Activated naive CD4-positive, alpha-beta T cell treated with anti-CD3 and anti-CD28 coated beads, Interleukin-2, amount 50 U/mL, for 72 hours (primary cell): ENCODE measurements at regions not wholly inside any gene's neighbourhood (a gene's known extent, or its start where the extent isn't known, plus 50 kb on each side); places are given as distances from the start of the nearest gene placed in this dataset.
"Not testable (repeated sequence)": the region's sequence is repeated elsewhere in the genome, so short reads cannot be mapped to it uniquely, and the experiment has no call there.

ENCODE experiments used
- ATAC-seq, 2 donors: fragments of 150-1000 bp; cut with Tn5 transposase; 2 replicates each; pipeline ENCODE4 v1.10.0; 2021; ENCODE audit warnings: mild to moderate bottlenecking in 2 of 2, moderate library complexity in 2 of 2
- DNase-seq, 2 donors: peaks; one replicate each; pipeline ENCODE4 v3.0.0; 2021 to 2022; ENCODE audit warnings: low spot score in 2 of 2
- H3K27ac Mint-ChIP-seq, 2 donors: one replicate each; pipeline ENCODE4 v1.8.0; 2022; ENCODE audit warnings: mild to moderate bottlenecking in 2 of 2, mixed read lengths in 2 of 2
- H3K36me3 Mint-ChIP-seq, 2 donors: one replicate each; pipeline ENCODE4 v1.8.0; 2022; ENCODE audit warnings: mixed read lengths in 2 of 2
- H3K9me3 Mint-ChIP-seq, 2 donors: one replicate each; pipeline ENCODE4 v1.8.0; 2022; ENCODE audit warnings: mixed read lengths in 2 of 2

GRCh38 chr16:48025359-48025758 lies 130.4 kb downstream of the ABCC12 start:
- Mint-ChIP-seq H3K27ac (no peak overlapping the region), H3K9me3 (peaks cover 0 to 6% of the 10 kb centered on the region in 2 donors), H3K36me3 (peaks cover 6% of the 10 kb centered on the region in 2 donors)
- DNase-seq (no peak), ATAC-seq (no peak)

DNA sequence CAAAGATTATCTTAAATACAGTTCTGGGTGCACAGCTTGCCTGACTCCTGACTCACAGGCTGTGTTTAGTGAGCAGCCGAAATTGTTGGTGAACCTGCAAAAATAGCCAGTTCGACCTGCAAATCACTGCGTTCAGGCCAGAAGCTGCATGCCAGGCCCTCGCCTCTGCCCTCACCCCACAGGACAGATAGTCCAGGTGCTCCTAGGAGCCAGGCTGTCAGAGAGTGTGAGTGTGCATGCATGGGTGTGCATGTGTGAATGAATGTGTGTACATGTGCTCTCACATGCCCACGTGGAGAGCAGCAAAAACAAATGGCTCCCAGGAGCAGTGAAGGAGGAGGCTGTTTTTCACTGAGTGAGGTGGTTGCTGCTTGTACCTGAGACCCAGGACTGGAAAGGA lies 131.8 kb downstream of the ABCC12 start:
- no peak overlapping the region for H3K27ac Mint-ChIP-seq
- peaks cover 0 to 6% of the 10 kb centered on the region in 2 donors for H3K9me3 Mint-ChIP-seq
- ATAC-seq: no peak

GRCh38 chr16:48022496-48022895 lies 133.3 kb downstream of the ABCC12 start:
- H3K36me3 Mint-ChIP-seq: peaks cover 6% of the 10 kb centered on the region in 2 donors
- no peak overlapping the region for H3K27ac Mint-ChIP-seq
- ATAC-seq (no peak), DNase-seq (no peak)
- H3K9me3 Mint-ChIP-seq: peaks cover 0 to 6% of the 10 kb centered on the region in 2 donors

More for the DNA sequence above, 131.8 kb downstream of the ABCC12 start:
- H3K36me3 Mint-ChIP-seq: peaks cover 6% of the 10 kb centered on the region in 2 donors
- DNase-seq: no peak

- not testable (repeated sequence) for ATAC-seq, DNase-seq, H3K36me3 Mint-ChIP-seq, H3K9me3 Mint-ChIP-seq, H3K27ac Mint-ChIP-seq
Measured at GRCh38 chr16:48020617-48021016, 135.2 kb downstream of the ABCC12 start.

DNA sequence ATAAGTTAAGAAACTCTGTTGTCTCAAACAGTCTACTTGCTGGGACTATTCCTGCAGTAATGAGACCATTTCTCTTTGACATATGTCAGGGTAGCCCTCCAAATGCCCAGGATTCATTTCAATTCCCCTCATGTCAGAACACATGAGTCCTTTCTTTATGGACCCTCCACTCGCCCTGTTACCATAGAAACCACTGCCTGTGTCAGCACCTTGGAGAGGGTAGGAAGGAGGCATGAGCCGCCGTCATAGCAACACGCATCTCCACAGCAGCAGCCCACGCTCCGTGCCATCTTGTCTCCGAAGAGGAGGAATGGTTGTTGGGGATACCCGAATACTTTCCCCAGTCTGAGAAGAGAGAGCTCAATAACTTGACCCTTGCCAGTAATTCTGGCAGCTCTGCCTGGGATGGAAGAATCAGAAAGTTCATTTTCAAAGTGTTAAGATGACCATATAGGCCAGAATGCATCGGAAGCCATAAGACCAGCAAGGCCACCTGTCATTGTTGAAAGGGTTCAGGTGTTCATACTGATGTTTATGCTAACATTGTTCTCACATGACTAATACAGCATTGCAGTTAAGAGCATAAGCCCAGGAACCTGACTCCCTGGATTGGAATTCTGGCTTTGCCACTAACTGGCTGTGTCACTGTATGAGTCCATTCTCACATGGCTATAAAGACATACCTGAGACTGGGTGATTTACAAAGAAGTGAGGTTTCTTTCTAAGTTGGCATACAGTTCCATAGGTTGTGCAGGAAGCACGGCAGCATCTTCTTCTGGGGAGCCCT lies 141.3 kb downstream of the ABCC12 start:
- no peak overlapping the region for H3K27ac Mint-ChIP-seq
- ATAC-seq (no peak), DNase-seq (no peak)
- peaks cover 0 to 7% of the 10 kb centered on the region in 2 donors for H3K36me3 Mint-ChIP-seq
- peaks cover 9 to 10% of the 10 kb centered on the region in 2 donors for H3K9me3 Mint-ChIP-seq

- no peak for ATAC-seq
- peaks cover 0 to 7% of the 10 kb centered on the region in 2 donors for H3K36me3 Mint-ChIP-seq
- no peak for DNase-seq
- H3K9me3 Mint-ChIP-seq: peaks cover 9 to 10% of the 10 kb centered on the region in 2 donors
- H3K27ac Mint-ChIP-seq: no peak overlapping the region
Measured at GRCh38 chr16:48013491-48013901, 142.3 kb downstream of the ABCC12 start.

DNA sequence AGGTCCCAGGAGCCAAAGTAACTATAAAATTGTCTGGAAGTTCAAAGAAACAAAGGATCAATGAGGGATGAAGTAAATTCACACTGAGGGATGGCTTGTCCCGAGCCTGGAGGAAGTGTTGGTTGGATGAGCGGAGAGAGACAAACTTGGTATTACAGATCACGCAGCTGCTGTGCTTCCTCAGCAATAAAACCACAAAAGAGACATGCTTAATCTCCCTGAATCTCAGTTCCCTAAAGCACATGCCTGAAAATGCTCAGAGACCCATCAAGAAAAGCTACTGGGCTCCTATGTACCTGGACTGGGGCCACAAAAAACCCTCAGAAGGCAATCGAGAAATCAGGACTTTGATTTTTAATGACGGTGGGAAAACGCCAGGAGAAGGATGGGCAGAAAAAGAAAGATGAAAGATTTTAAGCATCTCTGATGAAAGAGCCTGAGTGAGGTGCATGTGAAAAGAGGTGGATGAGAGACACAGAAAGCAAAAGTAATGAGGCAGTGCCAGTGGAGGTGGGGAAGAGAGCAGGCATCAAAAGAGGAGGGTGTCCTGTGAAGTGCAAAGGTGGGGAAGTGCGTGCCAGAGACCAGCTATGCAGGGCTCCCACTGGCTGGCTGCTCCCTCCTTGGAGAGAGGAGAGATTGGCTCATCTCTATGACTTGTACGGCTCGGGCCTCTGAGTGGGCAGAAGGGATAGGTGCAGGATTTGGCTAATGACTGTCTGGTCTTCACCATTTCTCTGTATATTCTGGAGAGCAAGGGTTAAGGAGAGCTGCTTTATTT lies 143.7 kb downstream of the ABCC12 start:
- peaks cover 0 to 7% of the 10 kb centered on the region in 2 donors for H3K36me3 Mint-ChIP-seq
- peaks cover 9 to 10% of the 10 kb centered on the region in 2 donors for H3K9me3 Mint-ChIP-seq
- no peak for DNase-seq
- H3K27ac Mint-ChIP-seq: no peak overlapping the region
- no peak for ATAC-seq

DNA sequence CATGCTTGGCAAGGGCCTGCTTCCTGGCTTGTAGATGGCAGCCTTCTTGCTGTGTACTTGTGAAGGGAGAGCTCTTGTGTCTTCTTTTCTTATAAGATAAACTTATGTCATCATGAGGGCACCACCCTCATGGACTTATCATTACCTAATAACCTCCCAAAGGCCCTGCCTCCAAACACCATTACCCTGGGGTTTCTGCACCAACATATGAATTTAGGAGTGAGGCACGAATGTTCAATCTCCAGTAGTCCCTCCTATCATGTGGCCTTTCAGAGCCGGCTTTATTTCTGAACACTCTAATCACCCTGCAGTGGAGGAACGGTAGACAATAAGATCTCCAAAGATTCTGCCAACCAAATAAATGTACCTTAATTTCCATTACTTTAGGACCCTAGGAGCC lies 144.3 kb downstream of the ABCC12 start:
- H3K27ac Mint-ChIP-seq: no peak overlapping the region
- ATAC-seq: no peak
- DNase-seq: no peak
- peaks cover 0 to 7% of the 10 kb centered on the region in 2 donors for H3K36me3 Mint-ChIP-seq
- peaks cover 11% of the 10 kb centered on the region in 2 donors for H3K9me3 Mint-ChIP-seq

DNA sequence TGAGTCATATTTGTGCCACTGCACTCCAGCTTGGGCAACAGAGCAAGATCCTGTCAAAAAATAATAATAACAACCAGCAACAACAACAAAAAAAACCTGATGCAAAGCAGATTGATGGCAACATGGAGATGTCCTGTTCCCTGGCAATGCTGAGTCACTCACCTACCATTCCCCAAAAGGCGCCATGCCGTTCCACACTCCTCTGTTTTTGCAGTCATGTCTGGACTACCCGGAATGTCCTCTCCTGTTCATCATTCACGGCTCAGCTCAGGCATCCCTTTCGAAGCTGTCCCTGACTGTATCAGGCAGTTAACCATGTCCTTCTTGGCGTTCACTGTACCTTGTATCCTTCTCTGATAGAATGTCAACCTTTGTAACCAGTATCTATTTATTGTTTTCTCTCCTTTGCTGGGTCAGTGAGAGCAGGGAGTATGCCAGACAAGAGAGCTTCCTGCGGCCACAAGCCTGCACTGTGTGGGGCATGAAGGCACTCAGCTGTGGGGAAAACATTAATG lies 147.7 kb downstream of the ABCC12 start:
- no peak for ATAC-seq
- peaks cover 9 to 10% of the 10 kb centered on the region in 2 donors for H3K9me3 Mint-ChIP-seq
- H3K27ac Mint-ChIP-seq: no peak overlapping the region
- DNase-seq: no peak
- H3K36me3 Mint-ChIP-seq: no peaks in the 10 kb centered on the region

DNA sequence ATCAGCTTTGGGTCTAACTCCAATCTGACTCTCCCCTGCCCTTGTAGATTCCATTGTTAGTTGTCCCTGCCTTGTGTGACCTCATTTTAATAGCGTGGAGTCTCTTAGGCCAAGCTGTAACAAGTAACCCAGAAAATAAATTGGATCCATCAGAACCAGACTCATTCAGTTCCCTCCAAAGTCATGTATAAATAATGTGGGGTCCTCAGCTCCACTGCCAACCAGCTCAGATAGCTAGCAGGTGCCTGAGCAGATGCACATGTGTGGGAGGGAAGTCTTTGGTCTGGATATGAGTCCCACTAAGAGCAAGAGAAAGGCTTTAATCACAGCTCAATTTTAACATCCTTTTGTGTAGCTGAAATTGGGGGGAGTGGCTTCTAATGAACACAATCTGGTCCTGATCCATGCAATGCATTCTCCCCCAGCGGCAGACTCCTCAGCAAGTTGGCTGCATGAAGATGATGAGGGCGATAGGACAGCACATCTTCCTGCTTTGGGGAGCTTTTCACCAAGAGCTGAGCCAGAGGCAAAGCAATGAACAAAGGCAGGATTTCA lies 151.6 kb downstream of the ABCC12 start:
- DNase-seq (no peak), ATAC-seq (no peak)
- Mint-ChIP-seq H3K36me3 (no peaks in the 10 kb centered on the region), H3K9me3 (peaks cover 5 to 8% of the 10 kb centered on the region in 2 donors), H3K27ac (no peak overlapping the region)

DNA sequence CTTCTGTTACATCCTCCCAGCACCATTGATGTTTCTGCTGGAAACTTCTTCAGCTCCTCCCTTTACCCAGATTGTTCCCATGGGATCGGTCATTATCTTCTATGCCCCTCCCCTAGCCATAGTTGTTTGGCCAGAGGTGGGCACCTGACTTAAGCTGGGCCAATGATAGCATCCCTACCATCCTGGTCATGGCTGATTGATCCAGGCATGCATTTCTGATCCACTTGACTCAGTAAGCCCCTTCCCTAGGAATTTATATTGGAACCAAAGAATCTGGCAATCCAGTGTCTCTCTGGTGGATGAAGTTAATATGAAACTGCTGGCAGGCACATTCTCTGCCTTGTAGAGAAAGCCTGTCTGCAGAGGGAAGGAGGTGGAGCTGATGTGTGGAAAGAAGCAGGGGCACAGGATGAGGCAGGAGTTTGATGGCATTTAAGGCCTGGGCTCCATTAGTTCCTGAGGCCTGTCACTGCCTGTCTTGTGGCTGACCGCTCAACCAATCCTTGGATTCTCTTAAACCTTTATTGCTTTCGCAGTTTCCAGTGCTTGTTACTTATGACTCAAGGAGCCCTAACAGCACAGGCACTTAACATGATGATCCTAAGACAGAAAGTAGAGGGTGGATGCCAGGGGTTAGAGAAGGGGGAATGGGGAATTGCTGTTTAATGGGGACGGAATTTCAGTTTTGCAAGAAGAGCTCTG lies 152.4 kb downstream of the ABCC12 start:
- H3K27ac Mint-ChIP-seq: no peak overlapping the region
- DNase-seq (no peak), ATAC-seq (no peak)
- no peaks in the 10 kb centered on the region for H3K36me3 Mint-ChIP-seq
- H3K9me3 Mint-ChIP-seq: peaks cover 5 to 8% of the 10 kb centered on the region in 2 donors

DNA sequence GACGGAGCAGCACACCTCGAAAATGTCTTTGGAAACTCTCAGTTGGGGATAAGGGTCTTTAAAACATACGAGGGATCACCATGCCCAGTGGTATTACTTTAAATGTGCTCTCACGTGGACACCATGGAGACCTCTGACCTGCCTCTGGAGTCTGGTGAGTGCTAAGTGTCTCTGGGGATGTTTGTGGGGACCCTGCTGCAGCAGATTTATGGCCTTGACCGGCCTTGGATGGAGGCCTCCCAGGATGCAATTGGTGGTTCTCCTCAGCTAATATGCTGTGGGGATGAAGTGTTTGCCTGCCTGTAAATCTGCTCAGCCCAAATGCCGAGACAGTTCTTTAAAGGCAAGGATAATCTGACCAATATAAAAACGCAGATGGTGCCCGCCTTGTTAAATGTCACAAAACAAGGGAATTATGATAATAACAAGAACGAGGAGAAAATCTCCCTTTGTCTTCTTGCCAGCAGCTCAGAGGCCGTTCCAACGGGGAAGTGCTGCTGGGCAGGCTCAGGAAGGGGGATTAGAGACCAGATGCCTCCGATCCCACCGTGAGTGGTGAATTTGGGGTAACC lies 154.4 kb downstream of the ABCC12 start:
- no peak overlapping the region for H3K27ac Mint-ChIP-seq
- H3K36me3 Mint-ChIP-seq: no peaks in the 10 kb centered on the region
- no peak for DNase-seq
- no peak for ATAC-seq
- peaks cover 2 to 6% of the 10 kb centered on the region in 2 donors for H3K9me3 Mint-ChIP-seq

DNA sequence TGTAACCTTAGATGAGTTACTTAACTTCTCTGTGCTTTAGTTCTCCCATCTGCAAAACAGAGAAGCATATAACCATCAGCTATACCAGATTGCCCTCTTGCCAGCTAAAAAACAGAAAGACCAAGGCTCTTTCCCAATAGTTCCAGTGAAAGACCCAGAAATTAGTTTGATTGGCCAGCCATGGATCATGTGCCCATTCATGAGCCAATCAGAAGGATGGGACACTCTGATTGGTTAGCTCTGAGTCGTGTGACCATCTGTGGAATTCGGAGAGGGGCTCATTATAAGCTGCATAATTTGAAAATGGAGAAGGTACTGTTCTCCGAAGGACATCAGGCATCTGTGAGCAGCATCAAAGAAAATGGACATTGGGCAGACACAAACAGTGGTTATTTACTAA lies 155.2 kb downstream of the ABCC12 start:
- Mint-ChIP-seq H3K36me3 (no peaks in the 10 kb centered on the region), H3K9me3 (peaks cover 0 to 4% of the 10 kb centered on the region in 2 donors), H3K27ac (no peak overlapping the region)
- DNase-seq: no peak
- no peak for ATAC-seq

GRCh38 chr16:47999595-47999994 lies 156.2 kb downstream of the ABCC12 start:
- DNase-seq (no peak), ATAC-seq (no peak)
- Mint-ChIP-seq H3K27ac (no peak overlapping the region), H3K36me3 (no peaks in the 10 kb centered on the region), H3K9me3 (peaks cover under 1 to 4% of the 10 kb centered on the region in 2 donors)

DNA sequence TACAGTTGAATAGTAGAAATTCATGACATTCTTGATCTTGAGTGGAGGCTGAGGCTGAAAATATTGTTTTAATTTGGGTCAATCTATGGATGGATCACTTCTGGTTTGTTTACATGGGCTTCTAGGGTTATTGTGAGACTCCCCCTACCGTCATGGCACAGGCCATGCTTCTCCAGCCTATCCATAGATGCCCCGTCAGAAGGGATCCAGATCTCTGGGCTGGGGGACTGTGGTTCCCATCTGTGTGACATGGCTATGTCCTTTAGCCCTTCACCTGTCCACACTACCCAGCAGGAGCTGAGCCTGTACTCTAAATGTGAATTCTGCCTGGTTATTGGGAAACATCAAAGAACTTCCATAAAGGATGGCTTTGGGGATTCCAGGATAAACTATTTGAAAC lies 160.4 kb downstream of the ABCC12 start:
- Mint-ChIP-seq H3K9me3 (peaks cover 5 to 12% of the 10 kb centered on the region in 2 donors), H3K36me3 (no peaks in the 10 kb centered on the region), H3K27ac (no peak overlapping the region)
- ATAC-seq (no peak), DNase-seq (no peak)

- ATAC-seq (no peak), DNase-seq (no peak)
- H3K9me3 Mint-ChIP-seq: peaks cover 12% of the 10 kb centered on the region in 2 donors
- no peak overlapping the region for H3K27ac Mint-ChIP-seq
- H3K36me3 Mint-ChIP-seq: peaks cover 0 to 6% of the 10 kb centered on the region in 2 donors
Measured at GRCh38 chr16:47991491-47991890, 164.3 kb downstream of the ABCC12 start.
